ENCODE measurements at regions not wholly inside any gene's neighbourhood (a gene's known extent, or its start where the extent isn't known, plus 50 kb on each side); places are given as distances from the start of the nearest gene placed in this dataset.

DNA sequence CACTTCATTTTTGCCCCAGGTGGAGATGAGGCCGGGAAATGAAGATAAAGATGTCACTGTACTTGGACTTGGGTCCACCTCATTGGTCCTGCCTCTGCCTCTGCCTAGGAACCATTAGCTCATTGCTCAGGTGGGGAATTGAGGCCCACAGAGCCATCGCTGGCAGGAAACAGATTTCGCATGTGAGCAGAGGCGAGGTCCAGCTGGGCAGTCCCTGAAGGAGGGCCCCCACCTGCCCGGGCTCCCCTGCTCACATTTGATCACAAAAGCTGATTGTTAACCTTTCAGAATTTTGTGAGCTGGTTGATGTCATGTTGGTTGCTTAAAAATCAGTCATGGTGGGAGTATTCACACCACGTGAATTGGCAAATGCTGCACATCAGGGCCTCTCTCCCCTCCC is 273.8 kb upstream of the MVB12B start (continued):
- TF ChIP-seq, protein P1, sequence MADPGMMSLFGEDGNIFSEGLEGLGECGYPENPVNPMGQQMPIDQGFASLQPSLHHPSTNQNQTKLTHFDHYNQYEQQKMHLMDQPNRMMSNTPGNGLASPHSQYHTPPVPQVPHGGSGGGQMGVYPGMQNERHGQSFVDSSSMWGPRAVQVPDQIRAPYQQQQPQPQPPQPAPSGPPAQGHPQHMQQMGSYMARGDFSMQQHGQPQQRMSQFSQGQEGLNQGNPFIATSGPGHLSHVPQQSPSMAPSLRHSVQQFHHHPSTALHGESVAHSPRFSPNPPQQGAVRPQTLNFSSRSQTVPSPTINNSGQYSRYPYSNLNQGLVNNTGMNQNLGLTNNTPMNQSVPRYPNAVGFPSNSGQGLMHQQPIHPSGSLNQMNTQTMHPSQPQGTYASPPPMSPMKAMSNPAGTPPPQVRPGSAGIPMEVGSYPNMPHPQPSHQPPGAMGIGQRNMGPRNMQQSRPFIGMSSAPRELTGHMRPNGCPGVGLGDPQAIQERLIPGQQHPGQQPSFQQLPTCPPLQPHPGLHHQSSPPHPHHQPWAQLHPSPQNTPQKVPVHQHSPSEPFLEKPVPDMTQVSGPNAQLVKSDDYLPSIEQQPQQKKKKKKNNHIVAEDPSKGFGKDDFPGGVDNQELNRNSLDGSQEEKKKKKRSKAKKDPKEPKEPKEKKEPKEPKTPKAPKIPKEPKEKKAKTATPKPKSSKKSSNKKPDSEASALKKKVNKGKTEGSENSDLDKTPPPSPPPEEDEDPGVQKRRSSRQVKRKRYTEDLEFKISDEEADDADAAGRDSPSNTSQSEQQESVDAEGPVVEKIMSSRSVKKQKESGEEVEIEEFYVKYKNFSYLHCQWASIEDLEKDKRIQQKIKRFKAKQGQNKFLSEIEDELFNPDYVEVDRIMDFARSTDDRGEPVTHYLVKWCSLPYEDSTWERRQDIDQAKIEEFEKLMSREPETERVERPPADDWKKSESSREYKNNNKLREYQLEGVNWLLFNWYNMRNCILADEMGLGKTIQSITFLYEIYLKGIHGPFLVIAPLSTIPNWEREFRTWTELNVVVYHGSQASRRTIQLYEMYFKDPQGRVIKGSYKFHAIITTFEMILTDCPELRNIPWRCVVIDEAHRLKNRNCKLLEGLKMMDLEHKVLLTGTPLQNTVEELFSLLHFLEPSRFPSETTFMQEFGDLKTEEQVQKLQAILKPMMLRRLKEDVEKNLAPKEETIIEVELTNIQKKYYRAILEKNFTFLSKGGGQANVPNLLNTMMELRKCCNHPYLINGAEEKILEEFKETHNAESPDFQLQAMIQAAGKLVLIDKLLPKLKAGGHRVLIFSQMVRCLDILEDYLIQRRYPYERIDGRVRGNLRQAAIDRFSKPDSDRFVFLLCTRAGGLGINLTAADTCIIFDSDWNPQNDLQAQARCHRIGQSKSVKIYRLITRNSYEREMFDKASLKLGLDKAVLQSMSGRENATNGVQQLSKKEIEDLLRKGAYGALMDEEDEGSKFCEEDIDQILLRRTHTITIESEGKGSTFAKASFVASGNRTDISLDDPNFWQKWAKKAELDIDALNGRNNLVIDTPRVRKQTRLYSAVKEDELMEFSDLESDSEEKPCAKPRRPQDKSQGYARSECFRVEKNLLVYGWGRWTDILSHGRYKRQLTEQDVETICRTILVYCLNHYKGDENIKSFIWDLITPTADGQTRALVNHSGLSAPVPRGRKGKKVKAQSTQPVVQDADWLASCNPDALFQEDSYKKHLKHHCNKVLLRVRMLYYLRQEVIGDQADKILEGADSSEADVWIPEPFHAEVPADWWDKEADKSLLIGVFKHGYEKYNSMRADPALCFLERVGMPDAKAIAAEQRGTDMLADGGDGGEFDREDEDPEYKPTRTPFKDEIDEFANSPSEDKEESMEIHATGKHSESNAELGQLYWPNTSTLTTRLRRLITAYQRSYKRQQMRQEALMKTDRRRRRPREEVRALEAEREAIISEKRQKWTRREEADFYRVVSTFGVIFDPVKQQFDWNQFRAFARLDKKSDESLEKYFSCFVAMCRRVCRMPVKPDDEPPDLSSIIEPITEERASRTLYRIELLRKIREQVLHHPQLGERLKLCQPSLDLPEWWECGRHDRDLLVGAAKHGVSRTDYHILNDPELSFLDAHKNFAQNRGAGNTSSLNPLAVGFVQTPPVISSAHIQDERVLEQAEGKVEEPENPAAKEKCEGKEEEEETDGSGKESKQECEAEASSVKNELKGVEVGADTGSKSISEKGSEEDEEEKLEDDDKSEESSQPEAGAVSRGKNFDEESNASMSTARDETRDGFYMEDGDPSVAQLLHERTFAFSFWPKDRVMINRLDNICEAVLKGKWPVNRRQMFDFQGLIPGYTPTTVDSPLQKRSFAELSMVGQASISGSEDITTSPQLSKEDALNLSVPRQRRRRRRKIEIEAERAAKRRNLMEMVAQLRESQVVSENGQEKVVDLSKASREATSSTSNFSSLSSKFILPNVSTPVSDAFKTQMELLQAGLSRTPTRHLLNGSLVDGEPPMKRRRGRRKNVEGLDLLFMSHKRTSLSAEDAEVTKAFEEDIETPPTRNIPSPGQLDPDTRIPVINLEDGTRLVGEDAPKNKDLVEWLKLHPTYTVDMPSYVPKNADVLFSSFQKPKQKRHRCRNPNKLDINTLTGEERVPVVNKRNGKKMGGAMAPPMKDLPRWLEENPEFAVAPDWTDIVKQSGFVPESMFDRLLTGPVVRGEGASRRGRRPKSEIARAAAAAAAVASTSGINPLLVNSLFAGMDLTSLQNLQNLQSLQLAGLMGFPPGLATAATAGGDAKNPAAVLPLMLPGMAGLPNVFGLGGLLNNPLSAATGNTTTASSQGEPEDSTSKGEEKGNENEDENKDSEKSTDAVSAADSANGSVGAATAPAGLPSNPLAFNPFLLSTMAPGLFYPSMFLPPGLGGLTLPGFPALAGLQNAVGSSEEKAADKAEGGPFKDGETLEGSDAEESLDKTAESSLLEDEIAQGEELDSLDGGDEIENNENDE (IDR thresholded peaks at IDR 0.05; ENCODE audit: insufficient replicate concordance, low read length) = no peak
- TF ChIP-seq MAFK (IDR thresholded peaks at IDR 0.05; ENCODE audit: low read depth, low read length) (no peak), BRCA1 (IDR thresholded peaks at IDR 0.05; ENCODE audit: low read depth, low read length) (no peak), HDAC6 (IDR thresholded peaks at IDR 0.05; ENCODE audit: low read depth, low read length) (no peak), POLR2A (IDR thresholded peaks at IDR 0.05; ENCODE audit: control extremely low read depth in 1 of 2, low read depth in 2 of 2, low read length in 2 of 2) (no peak), BACH1 (IDR thresholded peaks at IDR 0.05; ENCODE audit: low read length) (no peak), NRF1 (IDR thresholded peaks at IDR 0.05; ENCODE audit: low read depth, low read length) (no peak)
- TF ChIP-seq, protein P2, sequence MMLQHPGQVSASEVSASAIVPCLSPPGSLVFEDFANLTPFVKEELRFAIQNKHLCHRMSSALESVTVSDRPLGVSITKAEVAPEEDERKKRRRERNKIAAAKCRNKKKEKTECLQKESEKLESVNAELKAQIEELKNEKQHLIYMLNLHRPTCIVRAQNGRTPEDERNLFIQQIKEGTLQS (IDR thresholded peaks at IDR 0.05; ENCODE audit: insufficient read depth, low read depth, low read length) = no peak
